ENCODE measurements at regions not wholly inside any gene's neighbourhood (a gene's known extent, or its start where the extent isn't known, plus 50 kb on each side); places are given as distances from the start of the nearest gene placed in this dataset.
A peak's percentile ranks its signal among the peaks of the same experiment; 100 is the strongest.

DNA sequence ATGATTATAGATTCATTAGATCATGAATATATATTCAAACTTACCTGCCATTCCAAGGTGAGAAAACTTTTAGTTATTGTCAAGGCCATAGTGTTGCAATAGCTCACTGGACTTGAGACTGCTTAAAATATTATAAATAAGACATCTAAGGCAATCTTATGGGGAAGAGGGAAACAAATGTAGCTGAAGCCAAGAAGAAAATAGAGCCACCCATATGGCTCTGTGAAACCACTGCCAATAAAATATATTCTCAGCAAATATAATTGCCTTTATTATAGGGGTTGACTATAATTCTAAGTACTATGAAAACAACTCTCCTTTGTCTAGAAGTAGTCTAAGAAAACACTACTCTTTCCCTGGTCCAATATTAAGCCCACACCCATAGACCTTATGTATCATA is 938.5 kb downstream of the FSTL5 start:
- DNase-seq (ENCODE audit: low read depth, low spot score): no peak

DNA sequence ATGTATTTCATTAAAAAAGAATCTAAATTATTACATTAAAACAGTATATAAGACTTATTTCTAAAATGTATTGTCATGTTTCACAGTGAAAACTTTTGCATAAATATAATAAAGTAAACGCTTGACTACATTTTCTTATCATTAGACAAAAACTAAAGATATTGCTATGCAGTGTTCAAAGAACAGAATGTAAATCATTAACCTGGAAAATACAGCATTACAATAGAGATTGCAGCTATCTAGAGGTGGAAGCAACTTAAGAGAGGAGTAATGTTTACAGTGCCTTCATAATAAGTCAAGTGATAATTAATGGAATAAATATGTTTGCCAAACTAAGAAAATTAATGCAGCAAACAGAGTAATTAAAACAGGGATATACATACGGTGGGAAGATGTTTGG is 940.9 kb downstream of the FSTL5 start:
- DNase-seq (ENCODE audit: low read depth, low spot score): no peak

DNA sequence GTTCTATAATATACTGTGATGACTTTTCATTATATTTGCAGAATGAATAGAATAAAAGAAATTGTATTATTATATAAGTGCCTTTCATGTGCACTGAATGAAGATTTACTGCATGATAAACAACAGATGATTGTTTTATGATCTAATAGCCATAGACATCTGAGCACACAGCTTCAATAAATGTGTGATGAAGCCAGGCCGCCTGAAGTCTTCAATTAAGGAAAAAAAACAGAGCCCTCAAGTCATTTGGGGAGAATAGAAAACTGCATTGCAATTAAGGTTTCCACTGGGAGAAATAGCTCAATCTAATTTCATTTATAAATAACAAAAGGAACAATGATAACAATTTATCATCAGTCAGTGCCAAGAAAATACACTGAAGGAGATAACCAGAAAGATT is 955.2 kb downstream of the FSTL5 start:
- no peak for DNase-seq (ENCODE audit: low read depth, low spot score)

- no peak for DNase-seq (ENCODE audit: low read depth, low spot score)
Observed at GRCh38 chr4:161206528-161207080, 957.2 kb downstream of the FSTL5 start.

GRCh38 chr4:161203865-161204264 is 959.9 kb downstream of the FSTL5 start:
- DNase-seq (ENCODE audit: low read depth, low spot score): no peak

GRCh38 chr4:161197912-161198311 is 965.9 kb downstream of the FSTL5 start:
- peak; percentile 52 for DNase-seq (ENCODE audit: low read depth, low spot score)

GRCh38 chr4:161197474-161197873 is 966.3 kb downstream of the FSTL5 start:
- no peak for DNase-seq (ENCODE audit: low read depth, low spot score)

DNA sequence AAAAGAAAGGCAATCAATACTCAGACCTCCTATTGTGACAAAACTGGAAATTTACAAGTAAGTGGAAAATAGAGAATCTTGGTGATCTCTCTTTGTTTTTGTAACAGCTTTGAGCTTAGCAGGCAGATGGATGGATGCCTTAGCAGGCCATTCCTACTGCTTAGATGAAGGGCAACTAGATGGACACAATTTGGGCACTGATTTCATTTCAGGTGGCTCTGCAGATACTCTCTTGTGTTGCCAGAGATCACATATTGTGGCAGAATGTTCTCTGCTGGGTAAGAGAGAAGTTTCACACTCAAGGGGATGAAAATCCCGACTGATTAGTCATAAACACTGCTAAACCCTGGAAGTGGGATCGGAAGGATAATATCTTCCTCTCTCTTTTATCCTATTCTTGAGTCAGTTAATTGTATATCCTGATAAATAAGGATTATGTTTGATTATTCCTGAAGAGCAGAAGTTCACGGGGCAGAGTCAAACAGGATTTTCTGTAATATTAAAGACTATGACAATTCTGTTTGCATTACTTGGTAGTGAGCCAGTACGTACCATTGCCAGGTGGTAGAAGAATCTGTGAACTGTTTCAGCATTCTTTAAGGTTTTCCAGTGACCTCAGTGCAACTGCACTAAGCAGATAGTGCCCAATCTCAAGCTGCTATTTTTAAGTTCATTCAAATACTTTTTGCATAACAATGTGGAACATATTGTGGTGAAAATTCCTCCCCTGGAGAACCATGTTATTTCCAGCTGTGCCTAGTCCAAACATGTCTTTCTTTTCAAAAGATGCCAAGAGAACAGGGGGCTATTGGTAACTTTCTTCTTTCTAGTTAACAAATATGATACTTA is 974.3 kb downstream of the FSTL5 start:
- DNase-seq (ENCODE audit: low read depth, low spot score): no peak

DNA sequence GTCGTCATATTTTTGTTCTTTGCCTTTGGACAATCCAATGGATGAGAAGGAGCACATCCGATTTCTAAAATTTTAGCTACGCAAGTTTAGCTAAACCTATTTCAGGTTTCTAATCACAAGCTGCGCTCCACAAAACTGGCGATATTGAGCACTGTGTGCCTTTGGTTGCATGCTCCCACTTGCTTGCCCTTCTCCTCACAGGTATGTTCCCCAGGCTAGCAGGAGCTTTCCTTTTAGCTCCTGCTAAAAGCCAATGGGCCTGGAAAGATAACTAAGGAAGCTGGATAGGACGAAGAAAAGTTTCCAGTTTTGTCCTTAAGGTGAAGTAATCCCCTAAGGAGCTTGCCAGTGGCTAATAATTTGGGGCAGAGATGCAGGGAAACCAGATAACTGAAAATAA is 975.2 kb downstream of the FSTL5 start:
- no peak for DNase-seq (ENCODE audit: low read depth, low spot score)

- no peak for DNase-seq (ENCODE audit: low read depth, low spot score)
Observed at GRCh38 chr4:161187569-161187968, 976.2 kb downstream of the FSTL5 start.

DNA sequence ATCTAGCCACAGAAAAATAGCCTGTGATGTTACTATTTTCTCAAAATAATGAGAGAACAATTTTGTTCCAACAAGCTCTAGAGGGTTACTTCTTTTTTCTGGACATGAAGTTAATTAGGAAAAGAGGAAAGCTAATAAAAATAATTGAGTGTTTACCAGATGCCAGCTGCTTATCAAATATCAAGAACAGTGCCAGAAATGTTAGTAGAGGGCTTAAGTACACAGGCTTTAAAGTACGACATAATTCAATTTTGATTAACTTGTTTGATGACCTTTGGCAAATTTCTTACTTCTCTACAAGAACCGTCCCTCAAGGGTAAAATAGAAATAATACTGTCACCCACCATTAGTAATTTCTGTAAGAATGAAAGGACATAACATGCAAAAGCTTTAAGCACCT is 977.0 kb downstream of the FSTL5 start:
- DNase-seq (ENCODE audit: low read depth, low spot score): no peak

DNA sequence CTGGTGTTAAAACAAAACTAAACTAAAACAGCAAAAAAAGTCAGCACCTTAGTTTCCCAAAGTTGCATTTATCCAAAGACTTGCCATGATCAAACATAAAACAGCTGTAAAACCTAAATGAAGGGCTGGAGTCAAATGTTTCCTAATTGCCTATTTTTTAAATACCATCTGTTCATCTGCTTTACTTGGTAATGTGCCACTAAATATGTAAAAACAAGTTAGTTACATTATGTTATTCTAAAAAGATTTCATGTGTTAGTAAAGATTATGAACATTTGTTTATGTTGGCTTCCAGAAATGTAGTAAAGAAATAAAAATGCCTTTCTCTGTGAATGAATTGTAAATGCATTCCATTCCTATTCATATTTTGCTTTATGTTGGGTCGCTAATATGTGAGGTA is 977.8 kb downstream of the FSTL5 start:
- no peak for DNase-seq (ENCODE audit: low read depth, low spot score)

DNA sequence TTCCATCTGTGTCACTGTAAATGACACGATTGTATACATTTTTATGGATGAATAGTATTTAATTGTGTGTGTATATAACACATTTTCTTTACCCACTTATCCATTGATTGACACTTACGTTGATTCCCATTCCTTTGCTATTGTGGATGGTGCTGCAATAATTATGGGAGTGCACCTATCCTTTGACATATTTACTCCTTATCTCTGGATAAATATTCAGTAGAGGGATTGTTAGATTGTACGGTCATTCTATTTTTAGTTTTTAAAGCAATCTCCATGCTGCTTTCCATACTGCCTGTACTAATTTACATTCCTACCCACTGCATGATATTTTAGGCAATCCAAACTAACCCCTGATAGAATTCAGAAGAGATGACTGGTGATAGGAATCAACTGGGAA is 980.1 kb downstream of the FSTL5 start:
- no peak for DNase-seq (ENCODE audit: low read depth, low spot score)

DNA sequence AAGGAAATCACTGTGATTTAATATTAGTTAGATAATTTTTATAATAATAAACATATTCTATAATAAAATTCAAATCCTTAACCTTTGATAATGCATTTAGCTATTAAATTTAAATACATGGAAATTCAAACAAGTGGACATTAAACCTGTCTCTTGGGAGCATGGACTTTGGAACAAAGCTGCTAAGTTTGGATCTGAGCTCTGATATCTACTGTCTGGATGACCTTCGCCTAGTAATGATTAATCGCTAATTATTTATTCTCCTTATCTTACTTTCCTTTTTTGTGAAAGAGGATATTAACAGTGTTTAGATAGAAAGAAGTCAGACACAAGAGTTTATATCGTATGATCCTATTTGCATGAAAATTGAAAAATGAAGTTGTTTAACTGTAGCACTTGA is 980.9 kb downstream of the FSTL5 start:
- no peak for DNase-seq (ENCODE audit: low read depth, low spot score)

DNA sequence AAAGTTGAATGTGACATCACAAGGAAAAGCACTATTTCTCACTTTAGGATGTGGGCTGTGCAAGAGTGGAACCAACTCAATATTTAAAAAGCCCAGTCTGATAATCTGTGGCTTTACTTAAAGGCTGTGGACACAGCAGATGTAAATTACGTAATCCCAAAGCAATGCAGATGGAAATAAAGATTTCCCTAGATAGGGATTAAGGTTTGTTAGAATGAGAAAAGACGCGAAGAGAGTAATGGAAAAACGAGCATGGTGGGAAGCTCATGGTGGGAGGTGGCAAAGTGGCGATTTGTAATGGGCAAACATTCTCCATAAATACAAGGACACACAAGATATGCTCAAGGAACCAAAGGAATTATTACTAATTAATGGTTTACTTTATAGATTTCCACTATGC is 985.5 kb downstream of the FSTL5 start:
- DNase-seq (ENCODE audit: low read depth, low spot score): no peak

- no peak for DNase-seq (ENCODE audit: low read depth, low spot score)
Observed at GRCh38 chr4:161172396-161173026, 991.3 kb downstream of the FSTL5 start.

GRCh38 chr4:161167539-161167938 is 996.3 kb downstream of the FSTL5 start:
- no peak for DNase-seq (ENCODE audit: low read depth, low spot score)

DNA sequence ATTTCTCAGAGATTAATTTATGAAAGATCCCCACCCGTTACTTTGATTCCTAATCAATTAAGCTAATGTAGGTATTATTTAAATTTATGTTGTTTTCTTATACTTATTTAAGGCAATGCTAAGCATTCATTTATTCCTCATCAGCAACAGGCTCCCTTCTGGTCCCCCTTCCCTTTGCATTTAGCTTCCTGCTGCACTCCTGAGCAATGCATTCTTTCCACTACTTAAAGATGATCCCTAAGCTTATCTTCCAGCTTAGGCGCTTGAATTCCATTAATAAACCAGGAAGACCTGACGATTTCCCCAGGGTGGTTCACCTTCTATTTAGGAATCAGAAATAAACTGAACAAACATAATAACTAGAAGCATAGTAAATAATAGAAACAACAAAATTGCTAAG is 1003.1 kb downstream of the FSTL5 start:
- DNase-seq (ENCODE audit: low read depth, low spot score): no peak

DNA sequence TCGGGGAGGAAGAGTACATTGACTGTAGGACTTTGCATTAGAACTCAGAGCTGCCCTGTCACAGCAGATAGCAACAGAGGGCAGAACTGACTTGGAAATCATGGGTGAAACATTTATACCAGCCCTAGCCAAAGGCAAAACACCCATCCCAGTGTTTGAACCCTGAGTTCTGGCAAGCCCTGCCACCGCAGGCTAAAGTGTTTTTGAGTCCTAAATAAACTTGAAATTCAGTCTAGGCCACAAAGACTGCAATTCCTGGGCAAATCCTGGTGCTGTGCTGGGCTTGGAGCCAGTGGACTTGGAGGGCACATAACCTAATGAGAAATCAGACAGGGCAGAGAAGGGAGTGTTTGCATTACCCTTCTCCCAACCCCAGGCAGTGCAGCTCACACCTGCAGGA is 1015.7 kb downstream of the FSTL5 start:
- DNase-seq (ENCODE audit: low read depth, low spot score): no peak

GRCh38 chr4:161143375-161143774 is 1020.4 kb downstream of the FSTL5 start:
- no peak for DNase-seq (ENCODE audit: low read depth, low spot score)

DNA sequence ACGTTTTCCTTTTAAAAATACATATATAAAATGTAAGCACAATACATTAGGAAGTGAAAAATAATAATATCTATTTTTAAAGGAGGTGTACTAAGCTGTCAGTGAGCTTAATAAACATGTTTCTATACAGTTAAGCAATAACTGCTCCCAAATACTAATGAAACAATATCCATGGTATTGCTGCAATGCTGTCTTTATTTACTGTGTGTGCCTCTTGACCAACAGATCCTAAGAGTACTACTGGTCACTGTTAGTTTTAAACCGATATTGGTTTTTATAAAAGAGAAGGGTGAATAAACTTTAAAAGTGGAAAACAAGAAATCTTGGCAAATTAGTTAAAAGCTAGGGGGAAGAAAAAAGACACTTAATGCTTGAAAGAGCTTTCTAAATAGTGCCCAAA is 1029.0 kb downstream of the FSTL5 start:
- DNase-seq (ENCODE audit: low read depth, low spot score): no peak

DNA sequence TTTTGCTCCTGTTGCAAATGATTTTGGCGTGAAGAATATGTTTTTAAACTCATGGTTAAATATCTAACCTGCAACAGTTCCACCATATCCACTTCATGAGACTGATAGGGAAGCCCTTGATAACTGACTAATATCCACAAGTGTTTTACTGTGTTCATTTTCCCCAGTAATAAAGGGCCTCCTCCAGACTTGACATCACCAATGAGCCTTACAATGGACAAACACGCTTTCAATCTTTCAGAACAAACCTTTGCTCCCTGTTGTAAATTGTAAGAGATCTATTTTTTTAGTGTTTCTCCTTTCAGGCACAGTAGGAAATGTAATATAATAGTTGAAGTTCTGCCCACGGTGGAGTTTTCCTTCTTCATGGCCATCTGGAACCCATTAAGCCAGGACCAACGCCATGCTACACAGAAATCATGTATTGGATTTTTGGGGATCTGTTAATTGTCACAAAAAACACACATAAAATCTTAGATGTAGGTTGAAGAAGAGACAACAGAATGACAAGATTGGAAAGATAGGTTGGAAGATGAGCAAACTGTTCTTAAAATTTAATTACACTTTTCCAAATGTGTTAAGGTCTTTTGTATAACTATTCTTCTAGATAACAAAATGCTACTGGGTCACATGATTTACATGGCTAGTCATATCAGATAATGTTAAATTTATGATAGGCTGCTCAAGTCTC is 1030.1 kb downstream of the FSTL5 start:
- DNase-seq (ENCODE audit: low read depth, low spot score): no peak
